ENCODE measurements at regions not wholly inside any gene's neighbourhood (a gene's known extent, or its start where the extent isn't known, plus 50 kb on each side); places are given as distances from the start of the nearest gene placed in this dataset.

GRCh38 chr2:34851804-34852203 lies 1252.7 kb upstream of the FAM98A start:
- no peaks in the 10 kb centered on the region for H3K9me3 ChIP-seq
- DNase-seq, result no peak
- no peaks in the 10 kb centered on the region for H3K36me3 ChIP-seq
- no peaks in the 10 kb centered on the region for H3K27me3 ChIP-seq
- no peak overlapping the region for H3K4me3 ChIP-seq

- no peak for DNase-seq
- Histone ChIP-seq H3K4me3 (no peak overlapping the region), H3K9me3 (no peaks in the 10 kb centered on the region), H3K36me3 (no peaks in the 10 kb centered on the region), H3K27me3 (no peaks in the 10 kb centered on the region)
These were observed 1250.7 kb upstream of the FAM98A start for GRCh38 chr2:34849827-34850226.

- H3K27me3 ChIP-seq, result no peaks in the 10 kb centered on the region
- H3K36me3 ChIP-seq, result no peaks in the 10 kb centered on the region
- H3K9me3 ChIP-seq, result no peaks in the 10 kb centered on the region
- DNase-seq, result no peak
- no peak overlapping the region for H3K4me3 ChIP-seq
These were observed 1249.6 kb upstream of the FAM98A start for GRCh38 chr2:34848691-34849090.

- H3K9me3 ChIP-seq, result no peaks in the 10 kb centered on the region
- no peaks in the 10 kb centered on the region for H3K36me3 ChIP-seq
- no peaks in the 10 kb centered on the region for H3K27me3 ChIP-seq
- no peak overlapping the region for H3K4me3 ChIP-seq
- no peak for DNase-seq
These were observed 1249.0 kb upstream of the FAM98A start for GRCh38 chr2:34848132-34848531.

- DNase-seq, result no peak
- Histone ChIP-seq H3K27me3 (no peaks in the 10 kb centered on the region), H3K36me3 (no peaks in the 10 kb centered on the region), H3K9me3 (no peaks in the 10 kb centered on the region), H3K4me3 (no peak overlapping the region)
These were observed 1245.5 kb upstream of the FAM98A start for GRCh38 chr2:34844629-34845028.

GRCh38 chr2:34838408-34838807 lies 1239.3 kb upstream of the FAM98A start:
- Histone ChIP-seq H3K4me3 (no peak overlapping the region), H3K36me3 (no peaks in the 10 kb centered on the region), H3K27me3 (no peaks in the 10 kb centered on the region), H3K9me3 (no peaks in the 10 kb centered on the region)
- no peak for DNase-seq

- no peaks in the 10 kb centered on the region for H3K27me3 ChIP-seq
- no peaks in the 10 kb centered on the region for H3K36me3 ChIP-seq
- H3K9me3 ChIP-seq, result no peaks in the 10 kb centered on the region
- no peak for DNase-seq
- no peak overlapping the region for H3K4me3 ChIP-seq
These were observed 1237.3 kb upstream of the FAM98A start for GRCh38 chr2:34836361-34836760.

- no peak overlapping the region for H3K4me3 ChIP-seq
- H3K9me3 ChIP-seq, result no peaks in the 10 kb centered on the region
- no peaks in the 10 kb centered on the region for H3K36me3 ChIP-seq
- H3K27me3 ChIP-seq, result no peaks in the 10 kb centered on the region
- no peak for DNase-seq
These were observed 1232.0 kb upstream of the FAM98A start for GRCh38 chr2:34831096-34831495.

- Histone ChIP-seq H3K4me3 (no peak overlapping the region), H3K9me3 (no peaks in the 10 kb centered on the region), H3K36me3 (no peaks in the 10 kb centered on the region)
These were observed 1229.4 kb upstream of the FAM98A start for GRCh38 chr2:34828481-34828880.

GRCh38 chr2:34827398-34827797 lies 1228.3 kb upstream of the FAM98A start:
- Histone ChIP-seq H3K27me3 (no peaks in the 10 kb centered on the region), H3K36me3 (no peaks in the 10 kb centered on the region), H3K9me3 (no peaks in the 10 kb centered on the region), H3K4me3 (no peak overlapping the region)
- DNase-seq, result no peak

More at GRCh38 chr2:34828481-34828880, 1229.4 kb upstream of the FAM98A start:
- no peak for DNase-seq
- H3K27me3 ChIP-seq, result no peaks in the 10 kb centered on the region

- H3K36me3 ChIP-seq, result no peaks in the 10 kb centered on the region
- H3K9me3 ChIP-seq, result no peaks in the 10 kb centered on the region
- no peak for DNase-seq
- H3K4me3 ChIP-seq, result no peak overlapping the region
- no peaks in the 10 kb centered on the region for H3K27me3 ChIP-seq
These were observed 1226.6 kb upstream of the FAM98A start for GRCh38 chr2:34825686-34826085.

GRCh38 chr2:34822616-34823015 lies 1223.5 kb upstream of the FAM98A start:
- no peaks in the 10 kb centered on the region for H3K27me3 ChIP-seq
- no peak for DNase-seq

GRCh38 chr2:34815052-34815741 lies 1216.1 kb upstream of the FAM98A start:
- Histone ChIP-seq H3K27me3 (no peaks in the 10 kb centered on the region), H3K9me3 (no peaks in the 10 kb centered on the region), H3K36me3 (no peaks in the 10 kb centered on the region), H3K4me3 (no peak overlapping the region)
- no peak for DNase-seq

More at GRCh38 chr2:34822616-34823015, 1223.5 kb upstream of the FAM98A start:
- no peaks in the 10 kb centered on the region for H3K9me3 ChIP-seq
- H3K36me3 ChIP-seq, result no peaks in the 10 kb centered on the region
- no peak overlapping the region for H3K4me3 ChIP-seq

- H3K27me3 ChIP-seq, result no peaks in the 10 kb centered on the region
- H3K4me3 ChIP-seq, result no peak overlapping the region
- H3K36me3 ChIP-seq, result no peaks in the 10 kb centered on the region
- no peaks in the 10 kb centered on the region for H3K9me3 ChIP-seq
- DNase-seq, result no peak
These were observed 1211.4 kb upstream of the FAM98A start for GRCh38 chr2:34810456-34810855.

- no peak for DNase-seq
- no peaks in the 10 kb centered on the region for H3K36me3 ChIP-seq
These were observed 1209.3 kb upstream of the FAM98A start for GRCh38 chr2:34808426-34808825.

GRCh38 chr2:34806891-34807290 lies 1207.8 kb upstream of the FAM98A start:
- no peaks in the 10 kb centered on the region for H3K36me3 ChIP-seq
- no peak for DNase-seq
- H3K27me3 ChIP-seq, result no peaks in the 10 kb centered on the region
- H3K9me3 ChIP-seq, result no peaks in the 10 kb centered on the region
- no peak overlapping the region for H3K4me3 ChIP-seq

More at GRCh38 chr2:34808426-34808825, 1209.3 kb upstream of the FAM98A start:
- H3K27me3 ChIP-seq, result no peaks in the 10 kb centered on the region
- H3K4me3 ChIP-seq, result no peak overlapping the region
- no peaks in the 10 kb centered on the region for H3K9me3 ChIP-seq

- Histone ChIP-seq H3K9me3 (no peaks in the 10 kb centered on the region), H3K4me3 (no peak overlapping the region), H3K27me3 (no peaks in the 10 kb centered on the region), H3K36me3 (no peaks in the 10 kb centered on the region)
- DNase-seq, result no peak
These were observed 1207.3 kb upstream of the FAM98A start for GRCh38 chr2:34806396-34806795.

GRCh38 chr2:34799556-34799955 lies 1200.5 kb upstream of the FAM98A start:
- no peaks in the 10 kb centered on the region for H3K9me3 ChIP-seq
- H3K27me3 ChIP-seq, result no peaks in the 10 kb centered on the region
- H3K36me3 ChIP-seq, result no peaks in the 10 kb centered on the region
- DNase-seq, result no peak
- no peak overlapping the region for H3K4me3 ChIP-seq

Measured in MG63 (cell line).